ENCODE measurements at regions not wholly inside any gene's neighbourhood (a gene's known extent, or its start where the extent isn't known, plus 50 kb on each side); places are given as distances from the start of the nearest gene placed in this dataset.

- no peaks in the 10 kb centered on the region for H3K36me3 Mint-ChIP-seq (ENCODE audit: insufficient read depth)
- no peak for ATAC-seq
- H3K9me3 Mint-ChIP-seq: peaks cover 7% of the 10 kb centered on the region
- H3K4me1 Mint-ChIP-seq (ENCODE audit: low read depth): no peaks in the 10 kb centered on the region
- H3K4me3 Mint-ChIP-seq: no peak overlapping the region
- H3K27me3 Mint-ChIP-seq (ENCODE audit: low read depth): no peaks in the 10 kb centered on the region
- no peak for DNase-seq
These were observed 852.1 kb upstream of the SEMA6D start for GRCh38 chr15:46865155-46865554.

- Mint-ChIP-seq H3K4me1 (ENCODE audit: low read depth) (no peaks in the 10 kb centered on the region), H3K36me3 (ENCODE audit: insufficient read depth) (no peaks in the 10 kb centered on the region), H3K9me3 (peaks cover 7% of the 10 kb centered on the region), H3K4me3 (no peak overlapping the region), H3K27me3 (ENCODE audit: low read depth) (no peaks in the 10 kb centered on the region)
- ATAC-seq (no peak), DNase-seq (no peak)
These were observed 844.9 kb upstream of the SEMA6D start for GRCh38 chr15:46872286-46872980.

GRCh38 chr15:46872981-46873330, 844.3 kb upstream of the SEMA6D start:
- H3K4me1 Mint-ChIP-seq (ENCODE audit: low read depth): no peaks in the 10 kb centered on the region
- peaks cover 5% of the 10 kb centered on the region for H3K9me3 Mint-ChIP-seq
- H3K4me3 Mint-ChIP-seq: no peak overlapping the region
- no peaks in the 10 kb centered on the region for H3K36me3 Mint-ChIP-seq (ENCODE audit: insufficient read depth)
- ATAC-seq (no peak), DNase-seq (no peak)
- H3K27me3 Mint-ChIP-seq (ENCODE audit: low read depth): no peaks in the 10 kb centered on the region

GRCh38 chr15:46879032-46879770, 838.1 kb upstream of the SEMA6D start:
- H3K27me3 Mint-ChIP-seq (ENCODE audit: low read depth): no peaks in the 10 kb centered on the region
- DNase-seq (no peak), ATAC-seq (no peak)
- H3K4me3 Mint-ChIP-seq: no peak overlapping the region
- H3K36me3 Mint-ChIP-seq (ENCODE audit: insufficient read depth): no peaks in the 10 kb centered on the region
- peaks cover 15% of the 10 kb centered on the region for H3K9me3 Mint-ChIP-seq
- no peaks in the 10 kb centered on the region for H3K4me1 Mint-ChIP-seq (ENCODE audit: low read depth)

- H3K27me3 Mint-ChIP-seq (ENCODE audit: low read depth): no peaks in the 10 kb centered on the region
- no peaks in the 10 kb centered on the region for H3K4me1 Mint-ChIP-seq (ENCODE audit: low read depth)
- H3K4me3 Mint-ChIP-seq: no peak overlapping the region
- ATAC-seq (no peak), DNase-seq (no peak)
- peaks cover 12% of the 10 kb centered on the region for H3K9me3 Mint-ChIP-seq
- H3K36me3 Mint-ChIP-seq (ENCODE audit: insufficient read depth): no peaks in the 10 kb centered on the region
These were observed 836.5 kb upstream of the SEMA6D start for GRCh38 chr15:46880791-46881190.

GRCh38 chr15:46892621-46893160, 824.6 kb upstream of the SEMA6D start:
- ATAC-seq (no peak), DNase-seq (no peak)
- Mint-ChIP-seq H3K4me1 (ENCODE audit: low read depth) (no peaks in the 10 kb centered on the region), H3K4me3 (no peak overlapping the region), H3K9me3 (peaks cover 11% of the 10 kb centered on the region), H3K36me3 (ENCODE audit: insufficient read depth) (no peaks in the 10 kb centered on the region), H3K27me3 (ENCODE audit: low read depth) (no peaks in the 10 kb centered on the region)

GRCh38 chr15:46894644-46895043, 822.7 kb upstream of the SEMA6D start:
- no peak overlapping the region for H3K4me3 Mint-ChIP-seq
- H3K9me3 Mint-ChIP-seq: peaks cover 11% of the 10 kb centered on the region
- no peaks in the 10 kb centered on the region for H3K27me3 Mint-ChIP-seq (ENCODE audit: low read depth)
- H3K36me3 Mint-ChIP-seq (ENCODE audit: insufficient read depth): no peaks in the 10 kb centered on the region
- ATAC-seq: no peak
- no peak for DNase-seq
- no peaks in the 10 kb centered on the region for H3K4me1 Mint-ChIP-seq (ENCODE audit: low read depth)

- Mint-ChIP-seq H3K4me3 (no peak overlapping the region), H3K9me3 (peaks cover 6% of the 10 kb centered on the region), H3K4me1 (ENCODE audit: low read depth) (no peaks in the 10 kb centered on the region), H3K36me3 (ENCODE audit: insufficient read depth) (no peaks in the 10 kb centered on the region), H3K27me3 (ENCODE audit: low read depth) (no peaks in the 10 kb centered on the region)
- no peak for ATAC-seq
- DNase-seq: no peak
These were observed 820.0 kb upstream of the SEMA6D start for GRCh38 chr15:46897266-46897665.

GRCh38 chr15:46901001-46901400, 816.3 kb upstream of the SEMA6D start:
- H3K9me3 Mint-ChIP-seq: peaks cover 4% of the 10 kb centered on the region
- ATAC-seq (no peak), DNase-seq (no peak)
- H3K27me3 Mint-ChIP-seq (ENCODE audit: low read depth): no peaks in the 10 kb centered on the region
- H3K4me1 Mint-ChIP-seq (ENCODE audit: low read depth): no peaks in the 10 kb centered on the region
- H3K36me3 Mint-ChIP-seq (ENCODE audit: insufficient read depth): no peaks in the 10 kb centered on the region
- H3K4me3 Mint-ChIP-seq: no peak overlapping the region

- H3K9me3 Mint-ChIP-seq: peaks cover 10% of the 10 kb centered on the region
- DNase-seq (no peak), ATAC-seq (no peak)
- no peak overlapping the region for H3K4me3 Mint-ChIP-seq
- H3K4me1 Mint-ChIP-seq (ENCODE audit: low read depth): no peaks in the 10 kb centered on the region
- no peaks in the 10 kb centered on the region for H3K36me3 Mint-ChIP-seq (ENCODE audit: insufficient read depth)
- no peaks in the 10 kb centered on the region for H3K27me3 Mint-ChIP-seq (ENCODE audit: low read depth)
These were observed 799.5 kb upstream of the SEMA6D start for GRCh38 chr15:46917721-46918252.

GRCh38 chr15:46918462-46919140, 798.7 kb upstream of the SEMA6D start:
- H3K9me3 Mint-ChIP-seq: peaks cover 15% of the 10 kb centered on the region
- no peak for DNase-seq
- no peaks in the 10 kb centered on the region for H3K4me1 Mint-ChIP-seq (ENCODE audit: low read depth)
- H3K4me3 Mint-ChIP-seq: no peak overlapping the region
- ATAC-seq: no peak
- H3K27me3 Mint-ChIP-seq (ENCODE audit: low read depth): no peaks in the 10 kb centered on the region
- no peaks in the 10 kb centered on the region for H3K36me3 Mint-ChIP-seq (ENCODE audit: insufficient read depth)

- no peaks in the 10 kb centered on the region for H3K4me1 Mint-ChIP-seq (ENCODE audit: low read depth)
- no peak for ATAC-seq
- peaks cover 15% of the 10 kb centered on the region for H3K9me3 Mint-ChIP-seq
These were observed 795.4 kb upstream of the SEMA6D start for GRCh38 chr15:46921891-46922290.

GRCh38 chr15:46930426-46930825, 786.9 kb upstream of the SEMA6D start:
- peaks cover 24% of the 10 kb centered on the region for H3K9me3 Mint-ChIP-seq
- no peak for DNase-seq
- H3K36me3 Mint-ChIP-seq (ENCODE audit: insufficient read depth): no peaks in the 10 kb centered on the region
- ATAC-seq: no peak
- H3K27me3 Mint-ChIP-seq (ENCODE audit: low read depth): no peaks in the 10 kb centered on the region
- no peak overlapping the region for H3K4me3 Mint-ChIP-seq
- H3K4me1 Mint-ChIP-seq (ENCODE audit: low read depth): no peaks in the 10 kb centered on the region

More at GRCh38 chr15:46921891-46922290, 795.4 kb upstream of the SEMA6D start:
- H3K27me3 Mint-ChIP-seq (ENCODE audit: low read depth): no peaks in the 10 kb centered on the region
- DNase-seq: no peak
- H3K4me3 Mint-ChIP-seq: no peak overlapping the region
- H3K36me3 Mint-ChIP-seq (ENCODE audit: insufficient read depth): no peaks in the 10 kb centered on the region

GRCh38 chr15:46933332-46933731, 784.0 kb upstream of the SEMA6D start:
- ATAC-seq (no peak), DNase-seq (no peak)
- Mint-ChIP-seq H3K4me3 (no peak overlapping the region), H3K4me1 (ENCODE audit: low read depth) (no peaks in the 10 kb centered on the region), H3K9me3 (peaks cover 24% of the 10 kb centered on the region), H3K36me3 (ENCODE audit: insufficient read depth) (no peaks in the 10 kb centered on the region), H3K27me3 (ENCODE audit: low read depth) (no peaks in the 10 kb centered on the region)

Measured in activated T-cell treated with anti-CD3 and anti-CD28 coated beads, Interleukin-2, amount 50 U/mL, for 4 hours (primary cell).